GM12865 (cell line): ENCODE measurements at regions not wholly inside any gene's neighbourhood (a gene's known extent, or its start where the extent isn't known, plus 50 kb on each side); places are given as distances from the start of the nearest gene placed in this dataset.
A peak's percentile ranks its signal among the peaks of the same experiment; 100 is the strongest.

Experiments
- DNase-seq: peaks from one replicate; pipeline ENCODE4 v3.0.0; 2010; ENCODE audit warnings: low read depth
- H3K4me3 ChIP-seq: 2 replicates; pipeline ENCODE4 v1.5.1; 2011; ENCODE audit warnings: mild to moderate bottlenecking, low read depth, low read length, control low read depth
- TF ChIP-seq, protein P1 (sequence below): IDR thresholded peaks from 2 replicates; pipeline ENCODE4 v1.5.1; 2011; ENCODE audit warnings: low read length, control low read depth, low read depth, inconsistent platforms; ENCODE audit not compliant: insufficient read depth; ENCODE audit errors: missing control alignments

DNA sequence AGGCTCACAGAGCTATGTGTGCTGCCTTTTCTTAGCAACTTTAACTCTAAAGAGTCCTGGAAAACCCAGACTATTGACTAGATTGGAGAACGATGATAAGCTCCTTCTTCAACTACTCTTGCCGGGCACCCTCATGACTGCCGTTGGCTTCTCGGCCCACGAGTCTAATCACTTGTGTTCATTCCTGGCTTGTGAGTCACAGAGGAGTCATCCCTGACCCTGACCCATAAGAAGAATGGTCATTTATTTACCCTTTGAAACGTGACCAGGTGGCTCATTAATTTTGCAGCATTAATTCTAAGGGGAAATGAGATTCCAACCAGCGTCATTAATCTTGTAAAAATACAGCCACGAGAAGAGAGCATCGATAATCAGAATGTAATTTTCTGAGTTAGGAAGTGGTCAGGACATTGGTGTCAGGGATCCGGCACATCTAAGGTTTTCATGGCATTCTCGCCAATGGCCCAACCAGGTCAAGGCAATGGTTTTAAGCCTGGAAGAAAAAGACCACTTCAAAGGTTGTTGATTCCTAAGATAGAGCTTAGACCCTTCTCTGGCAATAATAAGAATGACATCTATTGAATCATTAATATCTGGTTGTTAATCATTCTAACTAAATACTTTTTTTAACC lies 183.6 kb upstream of the RUNX1 start:
- TF ChIP-seq, protein P1, sequence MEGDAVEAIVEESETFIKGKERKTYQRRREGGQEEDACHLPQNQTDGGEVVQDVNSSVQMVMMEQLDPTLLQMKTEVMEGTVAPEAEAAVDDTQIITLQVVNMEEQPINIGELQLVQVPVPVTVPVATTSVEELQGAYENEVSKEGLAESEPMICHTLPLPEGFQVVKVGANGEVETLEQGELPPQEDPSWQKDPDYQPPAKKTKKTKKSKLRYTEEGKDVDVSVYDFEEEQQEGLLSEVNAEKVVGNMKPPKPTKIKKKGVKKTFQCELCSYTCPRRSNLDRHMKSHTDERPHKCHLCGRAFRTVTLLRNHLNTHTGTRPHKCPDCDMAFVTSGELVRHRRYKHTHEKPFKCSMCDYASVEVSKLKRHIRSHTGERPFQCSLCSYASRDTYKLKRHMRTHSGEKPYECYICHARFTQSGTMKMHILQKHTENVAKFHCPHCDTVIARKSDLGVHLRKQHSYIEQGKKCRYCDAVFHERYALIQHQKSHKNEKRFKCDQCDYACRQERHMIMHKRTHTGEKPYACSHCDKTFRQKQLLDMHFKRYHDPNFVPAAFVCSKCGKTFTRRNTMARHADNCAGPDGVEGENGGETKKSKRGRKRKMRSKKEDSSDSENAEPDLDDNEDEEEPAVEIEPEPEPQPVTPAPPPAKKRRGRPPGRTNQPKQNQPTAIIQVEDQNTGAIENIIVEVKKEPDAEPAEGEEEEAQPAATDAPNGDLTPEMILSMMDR, result no peak
- no peak overlapping the region for H3K4me3 ChIP-seq
- DNase-seq, result no peak

DNA sequence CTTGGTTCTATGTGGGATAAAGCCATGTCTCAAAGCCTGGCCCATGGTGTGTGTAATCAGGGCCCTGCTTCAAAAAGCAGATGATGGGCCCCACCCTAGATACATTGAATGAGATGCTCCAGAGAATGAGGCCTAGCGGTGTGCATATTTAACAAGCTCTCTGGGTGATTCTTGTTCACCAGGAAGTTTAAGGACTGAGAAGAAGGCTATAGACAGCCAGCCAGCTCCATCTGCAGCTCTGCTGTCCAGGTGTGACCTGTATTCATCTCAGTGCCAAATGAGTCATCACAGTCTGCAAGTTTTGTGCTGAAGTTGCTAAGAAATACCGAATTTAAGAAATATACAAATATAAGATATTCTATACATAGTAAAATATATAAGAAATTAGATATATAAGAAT lies 182.0 kb upstream of the RUNX1 start:
- peak; percentile 17 for DNase-seq
- TF ChIP-seq, protein P1, result no peak
- H3K4me3 ChIP-seq, result no peak overlapping the region

DNA sequence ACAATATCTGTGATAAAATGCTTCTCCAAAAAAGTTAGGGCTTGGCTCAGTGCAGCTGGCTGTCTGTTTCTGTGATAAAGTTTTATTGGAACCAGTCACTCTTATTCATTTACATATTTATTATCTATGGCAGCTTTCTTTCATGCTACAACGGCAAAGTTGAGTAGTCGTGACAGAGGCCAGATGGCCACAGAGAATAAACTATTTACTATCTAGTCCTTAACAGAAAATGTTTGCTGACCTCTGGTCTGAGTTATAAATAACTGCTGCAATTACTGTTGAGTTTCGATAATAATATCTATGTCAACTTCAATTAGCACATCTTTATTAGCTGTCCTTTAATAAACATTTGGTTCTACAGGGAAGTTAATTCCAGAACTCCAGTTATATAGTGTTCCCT lies 180.2 kb upstream of the RUNX1 start:
- H3K4me3 ChIP-seq, result no peak overlapping the region
- TF ChIP-seq, protein P1, result no peak
- DNase-seq, result no peak

DNA sequence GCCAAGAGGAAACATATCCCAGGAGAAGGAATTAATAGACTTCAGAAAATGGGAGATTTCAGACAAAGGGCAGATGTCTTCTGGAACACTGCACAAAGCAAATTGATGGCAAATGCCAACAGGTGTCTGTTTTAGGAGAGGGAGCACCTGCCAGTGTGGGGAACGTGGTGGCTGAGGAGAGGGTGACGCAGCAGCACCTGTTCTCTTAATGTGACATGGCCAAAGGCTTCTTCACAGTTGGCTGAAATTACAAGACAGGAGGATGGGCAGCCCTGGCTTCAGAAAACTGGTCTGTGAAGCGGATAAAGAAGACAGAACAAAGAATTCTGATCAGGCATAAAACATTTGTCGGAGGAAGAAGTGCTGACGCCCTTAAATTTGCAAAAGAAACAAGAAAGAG lies 178.7 kb upstream of the RUNX1 start:
- H3K4me3 ChIP-seq, result no peak overlapping the region
- TF ChIP-seq, protein P1, result no peak
- DNase-seq, result peak; percentile 48

DNA sequence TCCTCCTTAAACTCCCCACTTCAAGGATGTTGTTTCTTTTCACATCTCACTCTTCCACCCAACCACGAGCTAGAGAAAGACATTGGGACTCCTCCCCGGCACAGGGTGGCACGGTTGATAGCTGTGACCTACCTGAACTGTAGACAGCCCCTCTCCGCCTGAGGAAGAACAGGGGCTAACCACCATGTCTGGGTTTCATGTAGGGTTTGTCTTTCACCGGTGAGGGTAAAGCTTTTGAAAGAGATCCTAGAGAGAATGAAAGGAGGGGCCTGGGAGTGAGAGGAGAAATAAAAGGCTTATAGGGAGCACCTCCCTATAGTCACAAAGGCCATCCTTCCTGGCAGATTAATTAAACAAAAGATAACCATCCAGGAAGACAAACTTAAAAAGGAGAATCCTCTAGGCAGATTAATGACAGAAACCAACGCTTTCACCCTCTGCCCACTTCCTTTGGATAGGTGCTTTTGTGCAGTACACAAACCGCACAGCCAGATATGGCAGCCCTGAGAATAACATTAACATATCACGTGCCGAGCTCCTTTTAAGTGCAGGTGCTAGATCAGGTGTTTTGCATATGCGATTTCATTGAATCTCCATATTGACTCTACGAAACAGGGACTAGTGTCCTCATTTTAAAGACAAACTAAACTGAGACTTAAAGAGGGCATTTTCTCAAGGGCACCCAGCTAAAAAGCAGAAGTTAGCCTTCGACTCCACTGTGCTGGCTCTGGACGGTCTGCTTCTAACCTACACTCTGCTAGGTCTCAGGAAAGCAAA lies 178.1 kb upstream of the RUNX1 start:
- TF ChIP-seq, protein P1, result no peak
- H3K4me3 ChIP-seq, result no peak overlapping the region
- peak; percentile 86 for DNase-seq

DNA sequence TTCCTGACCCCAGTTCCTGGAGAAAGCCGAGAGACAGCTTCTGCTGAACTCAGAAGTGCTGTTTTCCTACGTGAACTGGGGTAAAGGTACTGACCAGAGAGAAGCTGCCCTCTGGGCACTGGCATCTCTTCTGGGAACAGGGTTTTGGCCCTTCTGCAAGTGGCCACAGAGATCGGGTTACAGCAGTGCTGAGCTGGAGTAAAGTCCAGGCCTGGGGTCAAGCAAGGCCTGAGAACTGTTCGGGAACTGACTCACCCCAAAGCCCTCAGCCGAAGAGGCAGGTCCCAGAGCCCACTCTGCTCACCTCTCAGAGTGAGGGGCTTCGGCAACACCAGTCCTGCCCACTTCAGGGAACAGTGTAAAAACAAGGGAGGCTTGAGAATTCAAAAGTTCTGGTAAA lies 177.2 kb upstream of the RUNX1 start:
- DNase-seq, result no peak
- TF ChIP-seq, protein P1, result no peak
- H3K4me3 ChIP-seq, result no peak overlapping the region
